Heart right ventricle (tissue), 16 donors: ENCODE measurements at regions not wholly inside any gene's neighbourhood (a gene's known extent, or its start where the extent isn't known, plus 50 kb on each side); places are given as distances from the start of the nearest gene placed in this dataset.

Source experiments
- ATAC-seq, 8 donors: fragments of 200-7000 bp; cut with Tn5 transposase; one replicate each; pipeline ENCODE4 v1.9.1; 2020; ENCODE audit warnings: mild to moderate bottlenecking in 8 of 8, moderate library complexity in 8 of 8, moderate number of reproducible peaks in 1 of 8
- DNase-seq, 2 donors: peaks; one replicate each; pipeline ENCODE4 v3.0.0-alpha.2; 2020
- H3K27ac ChIP-seq, 10 donors: fragments of 200-600 bp; sonication (generic) in 2 of 10; one replicate each; pipeline versions ENCODE4 v1.5.0 to v1.8.0; 2020 to 2022; ENCODE audit warnings: mild to moderate bottlenecking in 3 of 10
- H3K27me3 ChIP-seq, 7 donors: fragments of 200-600 bp; one replicate each; pipeline ENCODE4 v1.8.0; 2021 to 2022; ENCODE audit warnings: mild to moderate bottlenecking in 2 of 7
- H3K36me3 ChIP-seq, 9 donors: fragments of 200-600 bp; sonication (generic) in 1 of 9; one replicate each; pipeline versions ENCODE4 v1.5.0 to v1.8.0; 2020 to 2022; ENCODE audit warnings: mild to moderate bottlenecking in 2 of 9
- H3K4me1 ChIP-seq, 9 donors: fragments of 200-600 bp; sonication (generic) in 1 of 9; one replicate each; pipeline versions ENCODE4 v1.5.0 to v1.8.0; 2020 to 2022; ENCODE audit warnings: mild to moderate bottlenecking in 4 of 9
- H3K4me3 ChIP-seq, 10 donors: fragments of 200-600 bp; sonication (generic) in 2 of 10; one replicate each; pipeline versions ENCODE4 v1.5.0 to v1.8.0; 2020 to 2022; ENCODE audit warnings: mild to moderate bottlenecking in 7 of 10, moderate library complexity in 2 of 10
- H3K9me3 ChIP-seq, 11 donors: fragments of 200-600 bp in 10 of 11; sonication (generic) in 2 of 11; one replicate each; pipeline versions ENCODE4 v1.5.0 to v1.8.0; 2013 to 2022; ENCODE audit warnings: mild to moderate bottlenecking in 2 of 11, control low read depth in 1 of 11, moderate library complexity in 1 of 11
- CTCF ChIP-seq, 9 donors: fragments of 200-600 bp; sonication (generic) in 2 of 9; IDR thresholded peaks; one replicate each; pipeline versions ENCODE4 v1.5.0 to v1.8.0; 2021 to 2022; ENCODE audit warnings: antibody characterized with exemption in 9 of 9, mild to moderate bottlenecking in 5 of 9, moderate library complexity in 1 of 9
- WGBS, 2 donors: extraction: QIAGEN DNeasy Blood & Tissue Kit; methylation state at CpG; one replicate each; pipeline ENCODE4 v1.1.7; 2013; ENCODE audit warnings: inconsistent platforms in 1 of 2; 5-methylcytosine and 5-hydroxymethylcytosine counted together
- intact Hi-C, 10 donors: fragments of 100-400 bp; cut with DNase I; formaldehyde crosslinking; loops; one replicate each; pipeline versions ENCODE4 v1.11.1 to v1.14.2; 2022
- donor health status: Arrhythmogenic right ventricular cardiomyopathy.
- donor health status: ischemic (EF 13 %, LVEDD 7.1; RV severe dilation, severe dysfunction).
- donor health status: healthy with polysubstance abuse.
- donor health status: DM: no; HTN: yes; CAD: no.
- donor health status: DM: no; HTN: no; CAD: no.
- donor health status: ischemic (EF 25% LVEDD 6.9; RV normal size, moderate dysfunction).
- donor health status: ischemic (EF 25% LVEDD 5.7; RV mildly dilated, moderate dysfunction).
- donor health status: healthy.
- donor health status: DM: yes; HTN: yes; CAD: no.
- donor health status: Ischemic cardiomyopathy.
- donor health status: ischemic (EF 35%, LVEDD 5.7; RV mildly dilated, moderate dysfunction).
- donor health status: nonischemic (EF 11% LVEDD 7.7; RV severe dilation, severe dysfunction).
- donor health status: DM: yes; HTN: yes; CAD: no.
- donor health status: PGD.
- donor health status: ischemic (EF 29% LVEDD 5.4; RV normal size, mild dysfunction).
- donor health status: nonischemic (EF 23%, LVEDD 6.1; RV moderate dilation, normal function).

GRCh38 chr1:58149271-58149812 is 397.2 kb downstream of the OMA1 start:
- H3K9me3 ChIP-seq = no peaks in the 10 kb centered on the region
- no peak for TF ChIP-seq CTCF (IDR thresholded peaks at IDR 0.05)
- intact Hi-C loops = no loop called here
- DNase-seq = no peak
- H3K27me3 ChIP-seq = no peaks in the 10 kb centered on the region
- peak in 2 of 8 donors; percentile 46 to 65 for ATAC-seq
- H3K27ac ChIP-seq = no peak overlapping the region
- 40% methylated on average over 6 of the region's 6 CpGs for WGBS, 2 donors
- no peaks in the 10 kb centered on the region for H3K36me3 ChIP-seq
- peaks cover 0 to 11% (median 0%) of the 10 kb centered on the region in 9 donors for H3K4me1 ChIP-seq
- H3K4me3 ChIP-seq = no peak overlapping the region

- 81 to 92% methylated on average over 5 of the region's 5 CpGs for WGBS, 2 donors
- Histone ChIP-seq H3K36me3 (no peaks in the 10 kb centered on the region), H3K27ac (no peak overlapping the region), H3K4me1 (no peaks in the 10 kb centered on the region), H3K27me3 (no peaks in the 10 kb centered on the region), H3K9me3 (no peaks in the 10 kb centered on the region), H3K4me3 (no peak overlapping the region)
- ATAC-seq (no peak), DNase-seq (no peak)
- intact Hi-C loops = loop anchor here in 1 of 10 donors (5.0 kb wide), 1 partner anchor 502 kb away; no protein-coding TSS in a partner anchor
- TF ChIP-seq CTCF (IDR thresholded peaks at IDR 0.05) = no peak
Observed at GRCh38 chr1:58144698-58145270, 401.7 kb downstream of the OMA1 start.

- intact Hi-C loops = loop anchor here in 1 of 10 donors (5.0 kb wide), 1 partner anchor 502 kb away; no protein-coding TSS in a partner anchor
- Histone ChIP-seq H3K27me3 (no peaks in the 10 kb centered on the region), H3K36me3 (no peaks in the 10 kb centered on the region), H3K4me1 (no peaks in the 10 kb centered on the region), H3K27ac (no peak overlapping the region), H3K4me3 (no peak overlapping the region), H3K9me3 (peaks cover 0 to 3% (median 0%) of the 10 kb centered on the region in 11 donors)
- no peak for ATAC-seq
- no peak for DNase-seq
- TF ChIP-seq CTCF (IDR thresholded peaks at IDR 0.05) = no peak
- 68 to 72% methylated on average over 4 of the region's 4 CpGs for WGBS, 2 donors
Observed at GRCh38 chr1:58143972-58144697, 402.4 kb downstream of the OMA1 start.

- no peak for TF ChIP-seq CTCF (IDR thresholded peaks at IDR 0.05)
- intact Hi-C loops = no loop called here
- WGBS, 2 donors = 38 to 52% methylated on average over 2 of the region's 2 CpGs
- H3K27me3 ChIP-seq = no peaks in the 10 kb centered on the region
- H3K9me3 ChIP-seq = peaks cover 0 to 11% (median 0%) of the 10 kb centered on the region in 11 donors
- no peak overlapping the region for H3K4me3 ChIP-seq
- H3K4me1 ChIP-seq = no peaks in the 10 kb centered on the region
- no peak overlapping the region for H3K27ac ChIP-seq
- ATAC-seq (no peak), DNase-seq (no peak)
- no peaks in the 10 kb centered on the region for H3K36me3 ChIP-seq
Observed at GRCh38 chr1:58136387-58136786, 410.1 kb downstream of the OMA1 start.
